ENCODE measurements at regions not wholly inside any gene's neighbourhood (a gene's known extent, or its start where the extent isn't known, plus 50 kb on each side); places are given as distances from the start of the nearest gene placed in this dataset.
"Not testable (repeated sequence)": the region's sequence is repeated elsewhere in the genome, so short reads cannot be mapped to it uniquely, and the experiment has no call there.

- DNase-seq (ENCODE audit: low read depth in 4 of 4, low spot score in 1 of 4) = no peak
Measured at GRCh38 chr1:112818990-112819689, 104.0 kb upstream of the PPM1J start.

DNA sequence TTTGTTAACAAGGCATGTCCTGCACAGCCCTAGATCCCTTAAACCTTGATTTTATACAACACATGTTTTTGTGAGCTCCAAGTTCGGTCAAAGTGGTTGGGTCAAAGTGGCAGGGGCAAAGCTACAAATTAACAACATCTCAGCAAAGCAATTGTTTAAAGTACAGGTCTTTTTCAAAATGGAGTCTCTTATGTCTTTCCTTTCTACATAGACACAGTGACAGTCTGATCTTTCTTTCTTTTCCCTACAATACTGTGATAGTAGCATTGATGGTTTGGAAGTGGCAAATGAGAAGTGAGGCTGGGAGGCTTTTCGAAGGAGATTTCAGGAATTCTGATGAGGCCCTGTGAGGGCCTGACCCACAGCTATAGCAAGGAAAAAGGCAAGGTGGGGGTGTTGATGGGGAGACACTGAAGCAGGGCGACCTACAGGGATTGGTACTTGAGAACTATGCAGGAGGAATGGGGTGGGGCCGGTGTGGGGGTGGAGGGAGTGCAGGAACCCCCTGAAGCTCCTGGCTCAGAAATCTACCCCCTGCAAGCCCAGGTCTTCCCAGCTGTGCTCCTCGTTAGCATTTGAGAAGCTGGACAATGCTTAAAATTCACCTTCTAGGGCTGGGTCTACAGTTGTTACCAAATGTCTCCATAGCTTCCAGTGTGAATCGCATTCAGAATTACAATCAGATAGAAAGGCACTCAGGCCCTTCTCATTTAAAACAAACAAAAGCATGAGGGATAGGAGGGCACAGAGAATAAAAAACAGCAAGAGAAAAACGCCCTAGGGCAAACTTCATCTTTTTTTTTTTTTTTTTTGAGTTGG is 102.6 kb upstream of the PPM1J start:
- DNase-seq (ENCODE audit: low read depth in 4 of 4, low spot score in 1 of 4) = no peak

DNA sequence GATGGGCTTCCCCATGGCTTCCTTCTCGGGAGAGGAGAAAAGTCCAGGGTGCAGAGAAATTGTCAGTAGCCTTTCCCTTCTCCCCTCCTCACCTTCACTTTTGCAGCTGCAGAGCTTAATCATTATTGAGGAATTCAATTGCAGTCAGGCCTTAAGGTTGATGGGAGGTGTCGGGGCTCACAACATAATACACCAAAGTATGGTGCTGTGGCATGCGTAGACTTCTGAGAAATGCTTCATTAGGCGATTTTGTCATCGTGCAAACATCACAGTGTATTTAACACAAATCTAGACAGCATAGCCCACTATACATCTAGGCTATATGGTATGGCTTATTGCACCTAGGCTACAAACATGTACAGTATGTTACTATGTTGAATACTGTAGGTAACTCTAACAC is 100.2 kb upstream of the PPM1J start:
- no peak for DNase-seq (ENCODE audit: low read depth in 4 of 4, low spot score in 1 of 4)

GRCh38 chr1:112814645-112815044 is 99.5 kb upstream of the PPM1J start:
- DNase-seq (ENCODE audit: low read depth in 4 of 4, low spot score in 1 of 4) = not testable (repeated sequence)

- peak; percentile 29 to 48 (median 42) for DNase-seq (ENCODE audit: low read depth in 4 of 4, low spot score in 1 of 4)
Measured at GRCh38 chr1:112808861-112809684, 93.9 kb upstream of the PPM1J start.

DNA sequence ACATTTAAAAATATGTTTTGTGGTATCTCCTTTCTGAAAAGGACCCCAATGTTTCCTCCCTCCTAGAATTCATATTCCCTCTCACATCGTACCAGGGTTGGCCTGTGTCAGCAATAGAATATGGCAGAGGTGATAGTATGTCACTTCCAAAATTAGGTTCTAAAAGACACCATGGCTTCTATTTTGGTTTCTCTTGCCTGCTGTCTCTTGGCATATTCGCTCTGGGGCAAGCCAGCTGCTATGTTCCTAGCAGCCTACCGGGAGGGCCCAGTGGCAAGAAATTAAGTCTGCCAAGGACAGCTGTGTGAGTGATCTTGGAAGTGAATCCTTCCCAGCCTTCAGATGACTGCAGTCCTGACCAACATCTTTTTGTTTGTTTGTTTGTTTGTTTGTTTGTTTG is 92.9 kb upstream of the PPM1J start:
- DNase-seq (ENCODE audit: low read depth in 4 of 4, low spot score in 1 of 4) = no peak

DNA sequence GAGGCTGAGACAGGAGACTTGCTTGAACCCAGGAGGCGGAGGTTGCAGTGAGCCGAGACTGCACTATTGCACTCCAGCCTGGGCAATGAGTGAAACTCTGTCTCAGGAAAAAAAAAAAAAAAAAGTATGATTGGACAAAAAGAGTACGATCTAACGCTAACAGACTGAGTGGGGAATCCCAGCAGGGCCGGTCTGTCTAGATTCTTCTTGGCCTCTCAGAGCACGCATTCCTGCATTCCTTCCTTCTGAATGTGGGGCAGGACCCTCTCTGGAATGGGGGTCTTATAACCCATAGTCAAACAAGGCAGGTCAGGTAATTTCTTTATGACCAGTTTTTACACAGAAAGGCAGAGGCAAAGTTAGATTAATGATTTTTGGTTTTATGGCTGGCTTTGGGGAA is 92.0 kb upstream of the PPM1J start:
- DNase-seq (ENCODE audit: low read depth in 4 of 4, low spot score in 1 of 4) = no peak

DNA sequence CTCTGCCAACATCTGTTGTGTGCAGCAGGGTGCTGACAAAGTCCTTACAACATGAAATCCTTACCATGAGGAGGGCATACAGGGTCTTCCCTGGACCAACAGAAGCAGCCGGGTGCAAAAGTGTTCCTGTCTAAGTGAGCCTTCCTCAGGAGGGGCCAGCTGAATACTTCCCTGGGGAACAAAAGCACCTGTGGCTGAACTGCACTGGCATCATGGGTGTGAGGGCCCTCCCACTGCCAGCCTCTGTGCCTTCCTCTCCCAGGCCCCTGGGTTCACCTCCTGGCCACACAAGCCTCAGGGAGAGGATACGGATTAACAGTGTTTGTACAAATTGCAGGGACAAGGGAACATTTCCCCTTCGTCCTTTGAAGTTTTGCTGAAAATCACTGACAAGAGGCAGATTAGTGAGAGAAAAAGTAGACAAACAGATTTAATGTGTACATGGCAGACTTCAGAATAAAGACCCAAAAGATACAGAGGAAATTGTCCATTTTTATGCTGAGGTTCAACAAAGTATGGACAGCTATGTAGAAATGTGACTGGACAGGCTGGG is 91.0 kb upstream of the PPM1J start:
- no peak for DNase-seq (ENCODE audit: low read depth in 4 of 4, low spot score in 1 of 4)

DNA sequence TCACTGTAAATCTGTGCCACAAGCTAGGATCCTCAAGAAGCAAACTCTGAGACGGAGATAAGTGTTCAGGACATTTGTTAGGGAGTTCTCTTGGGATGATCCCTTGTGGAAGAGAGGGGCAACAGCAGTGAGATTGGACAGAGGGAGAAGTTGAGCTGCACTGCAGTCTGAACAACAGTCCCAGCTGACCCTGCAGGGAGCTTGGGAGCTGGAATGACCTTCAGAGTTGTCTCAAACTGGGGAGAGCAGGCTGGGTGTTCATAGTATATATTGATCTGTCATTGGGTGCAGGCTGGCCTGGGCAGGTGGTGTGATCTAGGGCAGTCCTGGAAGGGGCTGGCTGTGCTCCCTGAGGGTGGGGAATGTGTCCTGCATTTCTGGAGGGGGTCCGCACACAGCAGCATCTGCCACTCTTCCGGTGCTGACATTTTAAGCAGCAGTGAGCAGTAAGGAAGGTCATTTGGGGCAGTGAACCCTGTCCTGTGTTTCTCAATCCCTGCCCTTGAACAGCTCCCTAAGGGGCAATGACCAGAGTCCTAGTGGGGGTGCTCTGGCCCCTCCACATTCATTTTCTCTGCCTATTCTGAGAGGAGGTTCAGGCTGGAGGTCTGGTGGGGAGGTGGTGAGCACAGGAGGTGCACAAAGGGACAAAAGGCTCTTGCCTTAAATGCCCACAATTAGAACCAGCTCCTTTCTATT is 90.2 kb upstream of the PPM1J start:
- DNase-seq (ENCODE audit: low read depth in 4 of 4, low spot score in 1 of 4) = no peak

GRCh38 chr1:112803906-112804762 is 89.0 kb upstream of the PPM1J start:
- DNase-seq (ENCODE audit: low read depth in 4 of 4, low spot score in 1 of 4) = peak; percentile 3 to 33 (median 23)

- no peak for DNase-seq (ENCODE audit: low read depth in 4 of 4, low spot score in 1 of 4)
Measured at GRCh38 chr1:112800289-112800688, 85.2 kb upstream of the PPM1J start.

- DNase-seq (ENCODE audit: low read depth in 4 of 4, low spot score in 1 of 4) = no peak
Measured at GRCh38 chr1:112798292-112798691, 83.2 kb upstream of the PPM1J start.

DNA sequence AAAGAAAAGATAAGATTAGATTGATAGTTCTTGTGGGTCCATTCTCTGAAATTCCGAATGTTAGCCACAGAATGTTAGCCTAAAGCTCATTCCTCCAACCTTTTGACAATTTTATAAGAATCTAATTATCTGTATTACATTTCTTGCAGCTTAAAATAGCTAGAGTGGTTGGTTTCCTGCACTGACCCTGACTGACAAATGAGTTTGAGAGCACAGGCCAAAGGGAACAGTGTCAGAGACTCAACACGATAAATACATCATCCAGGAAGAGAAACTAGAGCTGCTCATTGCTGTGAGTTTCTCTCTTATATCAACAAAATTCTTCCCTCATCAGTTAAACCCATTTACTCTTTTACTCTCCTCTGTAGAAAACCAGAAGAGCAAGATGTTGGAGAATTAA is 82.1 kb upstream of the PPM1J start:
- DNase-seq (ENCODE audit: low read depth in 4 of 4, low spot score in 1 of 4) = no peak

GRCh38 chr1:112794654-112795239 is 79.6 kb upstream of the PPM1J start:
- DNase-seq (ENCODE audit: low read depth in 4 of 4, low spot score in 1 of 4) = no peak

- no peak for DNase-seq (ENCODE audit: low read depth in 4 of 4, low spot score in 1 of 4)
Measured at GRCh38 chr1:112793631-112794565, 78.8 kb upstream of the PPM1J start.

- DNase-seq (ENCODE audit: low read depth in 4 of 4, low spot score in 1 of 4) = no peak
Measured at GRCh38 chr1:112791723-112792104, 76.6 kb upstream of the PPM1J start.

DNA sequence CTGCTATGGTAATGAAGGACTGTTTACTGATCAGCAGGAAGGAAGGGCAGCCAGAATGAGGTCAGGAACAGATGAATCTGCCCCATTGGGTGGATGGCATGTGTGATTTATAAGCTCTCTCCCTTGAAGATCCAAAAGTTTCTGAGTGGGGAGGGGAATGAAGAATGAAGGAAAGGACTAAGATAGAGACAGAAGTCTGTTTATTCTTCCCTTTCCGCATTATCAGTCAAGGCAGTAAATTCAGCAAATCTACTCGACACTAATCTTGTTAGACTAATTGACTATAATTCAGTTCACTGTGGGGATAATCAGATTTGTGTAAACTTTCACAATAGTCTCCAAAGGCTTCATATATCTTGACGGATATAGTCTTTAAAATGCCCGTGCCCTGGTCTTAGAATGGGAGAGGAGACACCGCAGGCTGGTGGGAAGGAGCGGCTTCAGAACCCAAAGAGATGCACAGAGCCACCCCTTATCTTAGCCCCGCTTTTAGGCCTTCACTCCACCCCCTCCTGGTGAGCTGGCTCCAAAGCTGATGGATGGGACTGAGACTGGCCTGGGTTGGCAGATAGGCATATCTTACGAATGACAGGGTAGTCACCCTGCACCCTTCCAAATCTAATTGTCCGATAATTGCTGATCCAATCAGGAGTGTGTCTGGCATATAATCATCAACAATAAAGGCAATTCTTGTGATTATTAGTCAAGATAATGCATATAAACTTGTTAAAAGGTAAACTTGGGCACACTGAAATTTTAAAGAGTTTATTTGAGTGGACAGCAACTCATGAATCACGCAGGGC is 76.0 kb upstream of the PPM1J start:
- DNase-seq (ENCODE audit: low read depth in 4 of 4, low spot score in 1 of 4) = no peak

DNA sequence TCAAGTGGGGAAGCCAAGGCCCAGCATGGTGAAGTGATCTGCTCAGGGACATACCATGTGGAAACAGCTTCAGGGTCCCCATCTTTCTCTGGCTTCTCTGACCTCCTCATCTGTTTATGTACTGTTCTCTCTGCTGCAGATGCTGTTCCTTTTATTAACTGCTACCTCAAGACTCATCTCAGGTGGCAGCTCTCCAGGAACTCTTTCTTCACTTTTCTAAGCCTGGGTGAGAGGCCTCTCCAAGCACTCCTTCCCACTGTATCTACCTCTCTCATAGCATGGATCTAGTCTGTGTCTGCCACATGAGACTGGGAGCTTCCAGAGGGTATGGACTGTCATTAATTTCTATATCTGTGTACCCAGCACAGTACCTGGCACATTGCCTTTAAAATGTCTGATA is 73.4 kb upstream of the PPM1J start:
- DNase-seq (ENCODE audit: low read depth in 4 of 4, low spot score in 1 of 4) = no peak
